ENCODE measurements at regions not wholly inside any gene's neighbourhood (a gene's known extent, or its start where the extent isn't known, plus 50 kb on each side); places are given as distances from the start of the nearest gene placed in this dataset.

- no peaks in the 10 kb centered on the region for H3K4me1 ChIP-seq (ENCODE audit: insufficient read depth, poor library complexity, severe bottlenecking)
- no peaks in the 10 kb centered on the region for H3K36me3 ChIP-seq (ENCODE audit: low read depth)
- no peak overlapping the region for H3K27ac ChIP-seq (ENCODE audit: poor library complexity, severe bottlenecking)
- no peak for ATAC-seq (ENCODE audit: low read depth)
- H3K9me3 ChIP-seq (ENCODE audit: severe bottlenecking) = no peaks in the 10 kb centered on the region
- DNase-seq (ENCODE audit: low spot score) = no peak
- H3K4me3 ChIP-seq (ENCODE audit: severe bottlenecking) = no peak overlapping the region
- TF ChIP-seq CTCF (IDR thresholded peaks at IDR 0.05; ENCODE audit: poor library complexity, severe bottlenecking) = no peak
- no peaks in the 10 kb centered on the region for H3K27me3 ChIP-seq (ENCODE audit: insufficient read depth, poor library complexity, severe bottlenecking)
Observed at GRCh38 chr1:221264848-221265247, 385.6 kb downstream of the HLX start.

GRCh38 chr1:221268295-221268694 lies 389.1 kb downstream of the HLX start:
- no peaks in the 10 kb centered on the region for H3K9me3 ChIP-seq (ENCODE audit: severe bottlenecking)
- ATAC-seq (ENCODE audit: low read depth) = peak; percentile 40; the same call in 1 of the 3 replicates
- TF ChIP-seq CTCF (IDR thresholded peaks at IDR 0.05; ENCODE audit: poor library complexity, severe bottlenecking) = no peak
- H3K4me3 ChIP-seq (ENCODE audit: severe bottlenecking) = no peak overlapping the region
- no peaks in the 10 kb centered on the region for H3K36me3 ChIP-seq (ENCODE audit: low read depth)
- no peaks in the 10 kb centered on the region for H3K27me3 ChIP-seq (ENCODE audit: insufficient read depth, poor library complexity, severe bottlenecking)
- no peak for DNase-seq (ENCODE audit: low spot score)
- no peaks in the 10 kb centered on the region for H3K4me1 ChIP-seq (ENCODE audit: insufficient read depth, poor library complexity, severe bottlenecking)
- H3K27ac ChIP-seq (ENCODE audit: poor library complexity, severe bottlenecking) = no peak overlapping the region

GRCh38 chr1:221271701-221272100 lies 392.5 kb downstream of the HLX start:
- H3K4me1 ChIP-seq (ENCODE audit: insufficient read depth, poor library complexity, severe bottlenecking) = no peaks in the 10 kb centered on the region
- no peaks in the 10 kb centered on the region for H3K27me3 ChIP-seq (ENCODE audit: insufficient read depth, poor library complexity, severe bottlenecking)
- no peaks in the 10 kb centered on the region for H3K9me3 ChIP-seq (ENCODE audit: severe bottlenecking)
- no peak for DNase-seq (ENCODE audit: low spot score)
- no peak overlapping the region for H3K4me3 ChIP-seq (ENCODE audit: severe bottlenecking)
- no peaks in the 10 kb centered on the region for H3K36me3 ChIP-seq (ENCODE audit: low read depth)
- ATAC-seq (ENCODE audit: low read depth) = no peak
- no peak for TF ChIP-seq CTCF (IDR thresholded peaks at IDR 0.05; ENCODE audit: poor library complexity, severe bottlenecking)
- no peak overlapping the region for H3K27ac ChIP-seq (ENCODE audit: poor library complexity, severe bottlenecking)

- H3K4me3 ChIP-seq (ENCODE audit: severe bottlenecking) = no peak overlapping the region
- no peaks in the 10 kb centered on the region for H3K27me3 ChIP-seq (ENCODE audit: insufficient read depth, poor library complexity, severe bottlenecking)
- no peak for ATAC-seq (ENCODE audit: low read depth)
- no peak overlapping the region for H3K27ac ChIP-seq (ENCODE audit: poor library complexity, severe bottlenecking)
- H3K36me3 ChIP-seq (ENCODE audit: low read depth) = no peaks in the 10 kb centered on the region
- no peak for DNase-seq (ENCODE audit: low spot score)
- H3K4me1 ChIP-seq (ENCODE audit: insufficient read depth, poor library complexity, severe bottlenecking) = no peaks in the 10 kb centered on the region
- no peak for TF ChIP-seq CTCF (IDR thresholded peaks at IDR 0.05; ENCODE audit: poor library complexity, severe bottlenecking)
- no peaks in the 10 kb centered on the region for H3K9me3 ChIP-seq (ENCODE audit: severe bottlenecking)
Observed at GRCh38 chr1:221272940-221273339, 393.7 kb downstream of the HLX start.

GRCh38 chr1:221274373-221274772 lies 395.1 kb downstream of the HLX start:
- Histone ChIP-seq H3K27ac (ENCODE audit: poor library complexity, severe bottlenecking) (no peak overlapping the region), H3K4me1 (ENCODE audit: insufficient read depth, poor library complexity, severe bottlenecking) (no peaks in the 10 kb centered on the region), H3K9me3 (ENCODE audit: severe bottlenecking) (no peaks in the 10 kb centered on the region), H3K27me3 (ENCODE audit: insufficient read depth, poor library complexity, severe bottlenecking) (no peaks in the 10 kb centered on the region), H3K36me3 (ENCODE audit: low read depth) (no peaks in the 10 kb centered on the region), H3K4me3 (ENCODE audit: severe bottlenecking) (no peak overlapping the region)
- no peak for DNase-seq (ENCODE audit: low spot score)
- TF ChIP-seq CTCF (IDR thresholded peaks at IDR 0.05; ENCODE audit: poor library complexity, severe bottlenecking) = no peak
- ATAC-seq (ENCODE audit: low read depth) = no peak

Data from RWPE2 (cell line).